ENCODE measurements at regions not wholly inside any gene's neighbourhood (a gene's known extent, or its start where the extent isn't known, plus 50 kb on each side); places are given as distances from the start of the nearest gene placed in this dataset.

DNA sequence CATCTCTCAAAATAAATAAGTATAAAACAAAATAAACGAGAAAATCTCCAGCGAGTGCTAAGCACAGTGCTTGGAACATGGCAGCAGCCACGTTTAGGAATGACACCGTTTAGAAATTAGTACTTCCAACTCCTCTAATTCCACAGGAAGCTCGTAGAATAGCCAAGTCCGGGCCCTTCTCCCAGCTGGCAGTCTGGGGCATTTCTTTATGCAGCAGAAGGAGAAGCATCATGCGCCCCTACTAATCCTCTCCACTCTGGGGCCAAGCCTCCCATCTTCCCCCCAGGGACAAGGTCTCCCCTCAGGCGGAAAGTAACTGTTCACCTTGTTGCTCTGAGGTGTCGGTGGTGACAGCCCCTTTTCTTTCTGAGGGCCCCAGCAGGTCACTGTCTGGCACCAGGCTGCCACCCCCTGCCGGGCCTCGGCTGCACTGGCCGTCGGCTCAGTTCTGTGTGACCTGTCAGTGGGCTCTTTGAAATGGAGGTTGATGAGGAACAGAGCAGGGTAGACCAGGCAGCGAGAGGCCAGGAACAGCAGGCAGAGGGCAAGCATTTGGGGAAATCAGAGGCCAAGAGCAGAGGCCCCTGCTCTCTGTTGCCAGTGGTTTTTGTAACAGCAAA is 113.5 kb upstream of the WWC1 start:
- H3K27ac ChIP-seq (ENCODE audit: low read depth in 1 of 2, low read length in 2 of 2) = no peak overlapping the region
- WGBS, 2 donors = 26% methylated on average over 14 of the region's 14 CpGs
- no peaks in the 10 kb centered on the region for H3K9me3 ChIP-seq (ENCODE audit: control insufficient read depth, low read length)
- H3K4me3 ChIP-seq (ENCODE audit: low read length in 2 of 2) = no peak overlapping the region
- no peak for ATAC-seq (ENCODE audit: low FRiP score)
- H3K36me3 ChIP-seq (ENCODE audit: control insufficient read depth in 1 of 2, insufficient read depth in 2 of 2, low read length in 1 of 2) = no peaks in the 10 kb centered on the region
- intact Hi-C loops (cut with DNase I) = no loop called here
- H3K4me1 ChIP-seq (ENCODE audit: control insufficient read depth in 1 of 2, insufficient read depth in 2 of 2, low read length in 2 of 2) = no peaks in the 10 kb centered on the region
- no peak for DNase-seq
- no peaks in the 10 kb centered on the region for H3K27me3 ChIP-seq (ENCODE audit: control insufficient read depth in 1 of 2, insufficient read depth in 2 of 2, low read length in 1 of 2)

DNA sequence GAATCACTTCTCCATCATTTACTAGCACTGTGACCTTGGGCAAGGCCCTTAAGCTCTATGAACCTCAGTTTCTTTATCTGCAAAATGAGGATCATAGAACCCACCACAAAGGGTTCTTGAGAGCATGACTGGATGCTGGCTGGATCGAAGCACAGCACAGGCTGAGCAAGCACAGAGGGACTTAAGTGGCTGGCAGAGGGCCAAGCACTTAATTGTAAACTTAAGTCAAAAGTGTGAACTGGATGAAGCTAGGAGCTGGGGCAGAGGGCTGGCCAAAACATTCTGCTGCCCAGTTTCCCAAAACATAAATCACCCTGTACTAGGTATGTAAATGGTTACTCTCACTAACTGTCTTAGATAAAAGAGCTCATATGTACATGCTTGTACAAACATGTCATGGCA is 112.3 kb upstream of the WWC1 start:
- no peak for ATAC-seq (ENCODE audit: low FRiP score)
- Histone ChIP-seq H3K4me3 (ENCODE audit: low read length in 2 of 2) (no peak overlapping the region), H3K4me1 (ENCODE audit: control insufficient read depth in 1 of 2, insufficient read depth in 2 of 2, low read length in 2 of 2) (no peaks in the 10 kb centered on the region), H3K9me3 (ENCODE audit: control insufficient read depth, low read length) (no peaks in the 10 kb centered on the region), H3K27ac (ENCODE audit: low read depth in 1 of 2, low read length in 2 of 2) (no peak overlapping the region), H3K27me3 (ENCODE audit: control insufficient read depth in 1 of 2, insufficient read depth in 2 of 2, low read length in 1 of 2) (no peaks in the 10 kb centered on the region), H3K36me3 (ENCODE audit: control insufficient read depth in 1 of 2, insufficient read depth in 2 of 2, low read length in 1 of 2) (no peaks in the 10 kb centered on the region)
- DNase-seq = no peak
- WGBS, 2 donors = 23 to 42% methylated on average over 1 of the region's 1 CpG
- intact Hi-C loops (cut with DNase I) = no loop called here

DNA sequence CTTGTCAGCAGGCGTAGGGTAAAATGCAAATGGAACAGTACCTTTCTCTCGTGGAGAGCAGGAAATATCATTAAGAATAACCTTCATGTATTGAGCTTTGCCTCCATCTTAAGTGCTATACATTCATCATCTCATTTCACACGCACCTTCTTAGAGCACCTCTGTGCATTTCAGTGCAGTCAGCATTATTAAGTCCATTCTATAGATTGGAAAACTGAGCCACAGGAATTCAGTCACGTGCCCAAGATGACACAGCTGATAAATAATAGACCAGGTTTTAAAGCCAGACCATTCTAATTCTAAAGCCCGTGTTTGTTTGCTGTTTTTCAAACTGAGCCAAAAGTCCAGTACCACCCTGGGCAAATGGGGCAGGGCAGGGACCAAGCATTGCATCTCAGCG is 109.2 kb upstream of the WWC1 start:
- no peak for DNase-seq
- 92 to 93% methylated on average over 6 of the region's 6 CpGs for WGBS, 2 donors
- Histone ChIP-seq H3K9me3 (ENCODE audit: control insufficient read depth, low read length) (no peaks in the 10 kb centered on the region), H3K27ac (ENCODE audit: low read depth in 1 of 2, low read length in 2 of 2) (no peak overlapping the region), H3K4me3 (ENCODE audit: low read length in 2 of 2) (no peak overlapping the region), H3K36me3 (ENCODE audit: control insufficient read depth in 1 of 2, insufficient read depth in 2 of 2, low read length in 1 of 2) (no peaks in the 10 kb centered on the region), H3K27me3 (ENCODE audit: control insufficient read depth in 1 of 2, insufficient read depth in 2 of 2, low read length in 1 of 2) (no peaks in the 10 kb centered on the region), H3K4me1 (ENCODE audit: control insufficient read depth in 1 of 2, insufficient read depth in 2 of 2, low read length in 2 of 2) (no peaks in the 10 kb centered on the region)
- no peak for ATAC-seq (ENCODE audit: low FRiP score)
- intact Hi-C loops (cut with DNase I) = no loop called here

DNA sequence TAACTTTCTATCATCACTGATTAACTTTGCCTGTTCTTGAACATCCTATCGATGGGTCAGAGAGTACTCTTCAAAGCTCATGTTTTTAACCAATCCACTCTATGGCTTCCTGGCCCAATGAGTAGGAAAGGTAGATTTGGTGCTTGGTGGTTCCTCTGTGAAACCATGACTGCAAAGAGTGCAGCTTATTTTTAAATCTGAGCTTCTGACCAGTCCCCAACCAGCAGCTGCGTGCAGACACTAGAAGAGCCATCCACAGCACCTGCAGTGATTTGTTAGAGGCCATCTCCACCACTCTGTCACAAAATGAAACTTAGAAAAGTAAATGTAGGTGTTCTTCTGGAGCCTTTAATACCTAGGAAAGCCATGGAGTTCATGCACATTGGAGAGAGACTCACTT is 107.3 kb upstream of the WWC1 start:
- DNase-seq = no peak
- intact Hi-C loops (cut with DNase I) = no loop called here

DNA sequence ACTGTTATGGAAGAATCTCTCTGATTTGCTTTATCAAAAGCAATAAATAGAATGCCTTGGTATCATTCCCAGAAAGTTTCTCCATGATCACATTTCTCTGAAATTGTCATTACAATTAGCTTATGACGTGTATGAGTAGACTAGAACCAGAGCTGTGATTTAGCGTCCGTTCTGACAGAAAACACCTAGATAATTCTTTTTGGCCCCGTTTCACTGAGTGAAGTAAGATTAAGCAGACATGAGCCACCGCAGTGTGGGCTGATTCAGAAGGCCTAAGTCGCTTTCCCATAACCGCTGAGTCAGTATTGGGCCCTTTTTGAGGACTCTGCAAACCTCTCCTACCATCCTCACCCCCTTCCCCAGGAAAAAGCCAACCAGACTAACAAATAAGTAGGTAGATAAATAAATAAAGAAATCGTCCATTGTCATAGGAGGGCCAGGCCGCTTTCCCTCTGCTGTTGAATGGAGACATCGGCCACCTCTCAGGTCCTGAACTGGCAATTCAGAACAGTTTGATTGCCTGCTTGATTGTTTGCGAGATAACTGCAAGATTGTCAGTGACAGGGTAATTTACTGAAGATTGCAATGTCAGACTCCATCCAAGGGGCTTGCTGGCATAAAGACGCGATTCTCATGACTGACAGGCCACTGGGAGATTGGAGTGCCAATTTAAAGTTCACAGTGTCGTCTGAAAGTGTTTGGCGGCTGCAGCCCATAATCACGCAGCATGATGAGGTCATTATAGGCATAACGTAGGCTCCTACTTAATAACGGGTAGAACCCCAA is 105.0 kb upstream of the WWC1 start:
- no peaks in the 10 kb centered on the region for H3K27me3 ChIP-seq (ENCODE audit: control insufficient read depth in 1 of 2, insufficient read depth in 2 of 2, low read length in 1 of 2)
- H3K27ac ChIP-seq (ENCODE audit: low read depth in 1 of 2, low read length in 2 of 2) = no peak overlapping the region
- intact Hi-C loops (cut with DNase I) = no loop called here
- no peak for DNase-seq
- H3K4me1 ChIP-seq (ENCODE audit: control insufficient read depth in 1 of 2, insufficient read depth in 2 of 2, low read length in 2 of 2) = no peaks in the 10 kb centered on the region
- WGBS, 2 donors = 77 to 86% methylated on average over 18 of the region's 18 CpGs
- H3K4me3 ChIP-seq (ENCODE audit: low read length in 2 of 2) = no peak overlapping the region
- ATAC-seq (ENCODE audit: low FRiP score) = no peak
- no peaks in the 10 kb centered on the region for H3K9me3 ChIP-seq (ENCODE audit: control insufficient read depth, low read length)
- no peaks in the 10 kb centered on the region for H3K36me3 ChIP-seq (ENCODE audit: control insufficient read depth in 1 of 2, insufficient read depth in 2 of 2, low read length in 1 of 2)

More for the DNA sequence above, 107.3 kb upstream of the WWC1 start:
- ATAC-seq (ENCODE audit: low FRiP score) = no peak
- no peak overlapping the region for H3K27ac ChIP-seq (ENCODE audit: low read depth in 1 of 2, low read length in 2 of 2)
- H3K4me1 ChIP-seq (ENCODE audit: control insufficient read depth in 1 of 2, insufficient read depth in 2 of 2, low read length in 2 of 2) = no peaks in the 10 kb centered on the region
- no peak overlapping the region for H3K4me3 ChIP-seq (ENCODE audit: low read length in 2 of 2)
- no peaks in the 10 kb centered on the region for H3K27me3 ChIP-seq (ENCODE audit: control insufficient read depth in 1 of 2, insufficient read depth in 2 of 2, low read length in 1 of 2)
- WGBS, 2 donors = 96 to 98% methylated on average over 2 of the region's 2 CpGs
- H3K9me3 ChIP-seq (ENCODE audit: control insufficient read depth, low read length) = no peaks in the 10 kb centered on the region
- no peaks in the 10 kb centered on the region for H3K36me3 ChIP-seq (ENCODE audit: control insufficient read depth in 1 of 2, insufficient read depth in 2 of 2, low read length in 1 of 2)

DNA sequence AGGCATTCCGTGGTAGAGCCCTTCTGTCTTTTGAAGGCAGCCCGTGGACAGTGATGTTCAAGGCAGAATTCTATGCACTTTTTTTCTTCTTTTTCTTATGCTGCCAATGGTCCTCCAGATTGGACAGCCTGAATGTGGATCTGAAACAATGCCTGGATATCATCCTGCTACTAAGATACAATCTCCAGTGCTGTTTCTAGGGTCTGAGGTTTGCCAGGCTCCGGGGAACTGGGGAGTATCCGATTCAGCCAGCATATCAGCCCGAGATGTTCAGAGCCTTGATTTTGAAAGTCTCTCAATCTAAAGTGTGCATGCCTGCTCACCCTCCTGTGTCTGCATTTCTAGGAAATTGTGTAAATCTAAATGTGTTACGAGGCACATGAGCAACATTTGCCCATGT is 103.8 kb upstream of the WWC1 start:
- Histone ChIP-seq H3K4me3 (ENCODE audit: low read length in 2 of 2) (no peak overlapping the region), H3K27me3 (ENCODE audit: control insufficient read depth in 1 of 2, insufficient read depth in 2 of 2, low read length in 1 of 2) (no peaks in the 10 kb centered on the region), H3K27ac (ENCODE audit: low read depth in 1 of 2, low read length in 2 of 2) (no peak overlapping the region), H3K4me1 (ENCODE audit: control insufficient read depth in 1 of 2, insufficient read depth in 2 of 2, low read length in 2 of 2) (no peaks in the 10 kb centered on the region), H3K36me3 (ENCODE audit: control insufficient read depth in 1 of 2, insufficient read depth in 2 of 2, low read length in 1 of 2) (no peaks in the 10 kb centered on the region), H3K9me3 (ENCODE audit: control insufficient read depth, low read length) (no peaks in the 10 kb centered on the region)
- no peak for ATAC-seq (ENCODE audit: low FRiP score)
- WGBS, 2 donors = 90 to 93% methylated on average over 6 of the region's 6 CpGs
- intact Hi-C loops (cut with DNase I) = no loop called here
- DNase-seq = no peak

DNA sequence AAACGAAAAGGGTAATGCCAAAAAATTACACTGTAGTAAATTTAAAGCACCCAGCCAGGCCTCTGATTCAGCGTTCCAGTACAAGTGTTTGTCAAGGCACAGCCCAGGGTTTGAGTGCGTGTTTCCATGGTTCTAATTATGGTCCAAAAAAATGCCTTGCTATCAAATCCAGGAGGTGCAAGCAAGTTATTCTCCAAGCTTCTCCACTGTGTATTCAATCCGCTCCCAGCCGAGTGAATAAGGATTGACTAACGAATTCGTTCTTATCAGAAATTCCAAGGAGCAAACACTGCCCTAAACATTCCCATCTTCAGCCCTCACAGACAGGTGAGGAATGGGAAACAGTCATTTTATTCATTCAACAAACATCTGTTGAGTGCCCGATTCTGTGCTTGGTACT is 103.3 kb upstream of the WWC1 start:
- Histone ChIP-seq H3K9me3 (ENCODE audit: control insufficient read depth, low read length) (no peaks in the 10 kb centered on the region), H3K36me3 (ENCODE audit: control insufficient read depth in 1 of 2, insufficient read depth in 2 of 2, low read length in 1 of 2) (no peaks in the 10 kb centered on the region), H3K4me1 (ENCODE audit: control insufficient read depth in 1 of 2, insufficient read depth in 2 of 2, low read length in 2 of 2) (no peaks in the 10 kb centered on the region), H3K27ac (ENCODE audit: low read depth in 1 of 2, low read length in 2 of 2) (no peak overlapping the region), H3K27me3 (ENCODE audit: control insufficient read depth in 1 of 2, insufficient read depth in 2 of 2, low read length in 1 of 2) (no peaks in the 10 kb centered on the region), H3K4me3 (ENCODE audit: low read length in 2 of 2) (no peak overlapping the region)
- 93 to 95% methylated on average over 8 of the region's 8 CpGs for WGBS, 2 donors
- no peak for DNase-seq
- intact Hi-C loops (cut with DNase I) = no loop called here
- ATAC-seq (ENCODE audit: low FRiP score) = no peak

DNA sequence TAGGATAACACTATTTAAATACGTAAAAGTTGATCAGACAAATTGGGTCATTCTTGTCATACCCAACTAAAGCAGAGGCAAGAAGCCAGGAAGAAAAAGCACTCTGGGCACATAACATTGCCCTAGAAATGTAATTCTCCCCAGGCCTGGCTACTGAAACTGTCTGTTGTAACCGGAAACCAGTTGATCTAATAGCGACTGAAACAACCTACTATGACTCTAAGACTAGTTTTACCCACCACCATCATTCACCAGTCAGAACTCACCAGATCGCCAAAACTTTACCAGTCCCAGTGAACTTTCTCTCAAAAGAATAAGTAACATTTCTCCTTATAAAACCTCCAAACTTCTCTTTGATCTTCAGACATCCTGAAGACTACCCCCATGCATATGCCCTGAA is 99.3 kb upstream of the WWC1 start:
- Histone ChIP-seq H3K9me3 (ENCODE audit: control insufficient read depth, low read length) (no peaks in the 10 kb centered on the region), H3K36me3 (ENCODE audit: control insufficient read depth in 1 of 2, insufficient read depth in 2 of 2, low read length in 1 of 2) (no peaks in the 10 kb centered on the region), H3K27ac (ENCODE audit: low read depth in 1 of 2, low read length in 2 of 2) (no peak overlapping the region), H3K4me3 (ENCODE audit: low read length in 2 of 2) (no peak overlapping the region), H3K4me1 (ENCODE audit: control insufficient read depth in 1 of 2, insufficient read depth in 2 of 2, low read length in 2 of 2) (no peaks in the 10 kb centered on the region), H3K27me3 (ENCODE audit: control insufficient read depth in 1 of 2, insufficient read depth in 2 of 2, low read length in 1 of 2) (peaks cover 0 to 2% of the 10 kb centered on the region in 2 donors)
- no peak for ATAC-seq (ENCODE audit: low FRiP score)
- DNase-seq = no peak
- intact Hi-C loops (cut with DNase I) = no loop called here
- WGBS, 2 donors = 33 to 38% methylated on average over 4 of the region's 4 CpGs

Data from aorta (tissue), 5 donors.